ENCODE measurements at regions not wholly inside any gene's neighbourhood (a gene's known extent, or its start where the extent isn't known, plus 50 kb on each side); places are given as distances from the start of the nearest gene placed in this dataset.

DNA sequence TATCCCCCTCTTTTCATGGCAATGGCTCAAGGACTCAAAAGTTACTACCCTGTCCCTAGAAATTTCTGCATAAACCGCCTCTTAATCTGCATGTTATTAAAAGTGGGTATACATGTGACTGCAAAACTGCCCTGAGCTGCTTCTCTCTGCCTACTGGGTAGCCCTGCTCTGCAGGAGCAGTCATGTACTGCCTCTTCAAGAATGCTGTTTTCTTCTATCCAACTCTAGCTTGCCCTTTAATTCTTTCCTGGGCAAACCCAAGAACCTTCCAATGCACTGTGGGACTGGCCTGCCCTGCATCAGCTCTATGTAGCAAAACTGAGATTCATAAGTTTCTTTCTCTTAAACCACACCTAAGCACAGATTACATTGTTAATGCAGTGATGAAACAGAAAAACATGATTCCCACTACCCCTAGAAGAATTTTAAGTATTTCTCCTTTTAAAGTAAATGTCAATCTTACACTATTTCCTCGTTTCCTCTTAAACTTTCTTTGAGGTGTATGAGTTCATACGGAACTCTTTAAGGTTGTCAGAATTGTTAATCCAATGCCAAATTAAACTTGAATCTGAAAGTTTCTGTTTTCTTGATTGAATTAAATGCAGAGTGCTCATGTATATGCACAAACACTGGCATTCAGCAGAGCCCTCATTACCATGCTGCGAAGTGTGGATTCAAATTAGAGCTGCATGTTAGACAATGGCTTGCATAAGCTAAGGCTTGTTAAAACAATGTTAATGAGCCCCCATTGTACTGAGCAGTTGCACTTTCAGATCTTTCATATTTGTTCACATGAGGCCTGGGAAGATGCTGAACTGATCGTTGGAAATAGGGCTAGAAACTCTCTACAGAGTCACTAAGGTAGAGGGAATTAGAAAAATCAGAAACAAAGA is 669.9 kb upstream of the PCDH20 start:
- TF ChIP-seq, protein P1, sequence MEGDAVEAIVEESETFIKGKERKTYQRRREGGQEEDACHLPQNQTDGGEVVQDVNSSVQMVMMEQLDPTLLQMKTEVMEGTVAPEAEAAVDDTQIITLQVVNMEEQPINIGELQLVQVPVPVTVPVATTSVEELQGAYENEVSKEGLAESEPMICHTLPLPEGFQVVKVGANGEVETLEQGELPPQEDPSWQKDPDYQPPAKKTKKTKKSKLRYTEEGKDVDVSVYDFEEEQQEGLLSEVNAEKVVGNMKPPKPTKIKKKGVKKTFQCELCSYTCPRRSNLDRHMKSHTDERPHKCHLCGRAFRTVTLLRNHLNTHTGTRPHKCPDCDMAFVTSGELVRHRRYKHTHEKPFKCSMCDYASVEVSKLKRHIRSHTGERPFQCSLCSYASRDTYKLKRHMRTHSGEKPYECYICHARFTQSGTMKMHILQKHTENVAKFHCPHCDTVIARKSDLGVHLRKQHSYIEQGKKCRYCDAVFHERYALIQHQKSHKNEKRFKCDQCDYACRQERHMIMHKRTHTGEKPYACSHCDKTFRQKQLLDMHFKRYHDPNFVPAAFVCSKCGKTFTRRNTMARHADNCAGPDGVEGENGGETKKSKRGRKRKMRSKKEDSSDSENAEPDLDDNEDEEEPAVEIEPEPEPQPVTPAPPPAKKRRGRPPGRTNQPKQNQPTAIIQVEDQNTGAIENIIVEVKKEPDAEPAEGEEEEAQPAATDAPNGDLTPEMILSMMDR (conservative IDR thresholded peaks at IDR 0.05) = no peak
- no peak for TF ChIP-seq ZFX (IDR thresholded peaks at IDR 0.05)

All from C4-2B (cell line).